ENCODE measurements at regions not wholly inside any gene's neighbourhood (a gene's known extent, or its start where the extent isn't known, plus 50 kb on each side); places are given as distances from the start of the nearest gene placed in this dataset.
"Not testable (repeated sequence)": the region's sequence is repeated elsewhere in the genome, so short reads cannot be mapped to it uniquely, and the experiment has no call there.

GRCh38 chrX:42090395-42090794, 167.0 kb upstream of the CASK start:
- peak; percentile 39 for DNase-seq

DNA sequence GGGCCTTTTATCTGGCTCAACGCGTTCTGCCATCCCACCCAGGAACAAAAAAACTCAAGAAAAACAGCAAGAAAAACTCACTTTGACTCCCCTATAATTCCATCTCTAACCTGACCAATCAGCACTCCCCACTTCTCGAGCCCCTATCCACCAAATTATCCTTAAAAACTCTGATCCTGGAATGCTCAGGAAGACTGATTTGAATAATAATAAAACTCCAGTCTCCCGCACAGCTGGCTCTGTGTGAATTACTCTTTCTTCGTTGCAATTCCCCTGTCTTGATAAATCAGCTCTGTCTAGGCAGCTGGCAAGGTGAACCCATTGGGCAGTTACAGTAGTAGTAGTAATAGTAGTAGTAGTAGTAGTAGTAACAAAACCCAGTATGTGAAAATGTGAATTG, 165.7 kb upstream of the CASK start:
- no peak for DNase-seq

DNA sequence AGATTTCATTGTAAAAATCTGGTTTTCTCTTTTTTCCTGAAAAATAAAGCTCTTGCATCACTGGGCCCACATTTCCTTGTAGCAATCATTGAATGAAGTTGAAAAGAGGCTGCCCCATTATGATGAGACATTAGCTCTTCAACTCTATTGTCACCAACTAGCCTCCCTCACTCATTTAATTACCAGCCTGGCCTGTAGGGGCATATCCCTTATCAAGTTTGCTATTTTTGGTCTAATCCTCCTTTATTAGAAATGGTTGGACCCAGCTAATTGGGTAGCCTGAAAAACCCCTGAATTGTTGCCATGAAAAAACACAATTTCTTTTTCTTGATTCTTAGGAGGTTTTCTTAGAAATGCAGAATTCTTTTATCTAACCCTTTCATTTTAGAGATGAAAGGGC, 164.6 kb upstream of the CASK start:
- no peak for DNase-seq

DNA sequence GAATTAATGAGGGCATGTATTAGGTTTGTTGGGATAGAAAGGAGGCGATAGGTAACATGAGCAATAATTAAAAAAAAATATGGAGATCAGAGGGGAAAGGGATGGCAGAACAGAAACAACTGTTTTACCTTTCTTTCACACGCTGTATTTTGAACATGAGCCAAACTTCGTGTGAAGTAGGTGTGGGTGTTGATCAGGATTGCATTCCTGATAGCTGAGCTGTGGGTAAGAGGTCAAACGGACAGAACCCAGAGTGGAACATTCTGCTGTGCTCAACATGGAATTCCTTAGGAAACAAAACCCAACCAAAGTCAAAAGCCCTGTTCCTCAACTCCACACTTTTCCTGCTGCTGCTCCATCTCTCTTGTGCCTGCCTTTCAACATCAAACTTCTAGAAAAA, 162.5 kb upstream of the CASK start:
- DNase-seq: no peak

GRCh38 chrX:42079968-42080367, 156.6 kb upstream of the CASK start:
- DNase-seq: no peak

DNA sequence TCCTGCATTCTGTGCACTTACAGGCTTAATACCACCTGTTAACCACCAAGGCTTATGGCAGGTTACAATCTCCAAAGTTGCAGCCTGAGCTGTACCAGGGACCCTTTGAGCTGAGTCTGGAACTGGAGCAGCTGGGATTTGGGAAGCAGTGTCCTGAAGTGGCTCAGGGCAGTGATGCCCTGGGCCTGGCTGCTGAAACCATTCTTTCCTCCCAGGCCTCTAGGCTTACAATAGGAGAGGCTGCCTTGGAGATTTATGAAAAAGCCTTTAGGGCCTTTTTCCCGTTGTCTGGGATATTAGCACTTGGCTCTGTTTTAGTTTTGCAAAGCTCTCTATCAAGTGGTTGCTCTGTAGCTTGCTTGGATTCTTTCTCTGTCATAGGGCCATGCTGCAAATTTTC, 154.3 kb upstream of the CASK start:
- no peak for DNase-seq

GRCh38 chrX:42075032-42075431, 151.7 kb upstream of the CASK start:
- no peak for DNase-seq

DNA sequence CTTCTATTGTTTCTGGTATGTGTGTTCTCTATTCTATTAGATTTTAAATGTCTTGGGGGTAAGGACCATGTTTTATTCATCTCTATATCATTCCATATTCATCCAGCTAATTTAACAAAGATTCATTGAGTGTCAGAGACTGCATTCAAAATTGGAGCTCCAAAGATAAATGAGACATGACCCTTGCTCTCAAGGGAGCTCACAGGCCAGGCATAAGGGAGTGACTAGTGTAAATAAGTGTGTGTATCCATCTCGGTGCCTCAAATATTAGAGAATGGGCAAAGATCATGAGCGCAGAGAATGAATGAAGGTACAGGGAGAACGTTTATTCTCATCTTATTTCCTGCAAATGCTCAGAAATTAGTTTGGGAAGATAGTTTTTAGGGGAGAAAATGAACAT, 150.1 kb upstream of the CASK start:
- no peak for DNase-seq

- no peak for DNase-seq
Observed at GRCh38 chrX:42070866-42071265, 147.5 kb upstream of the CASK start.

GRCh38 chrX:42054256-42054655, 130.9 kb upstream of the CASK start:
- DNase-seq: no peak

DNA sequence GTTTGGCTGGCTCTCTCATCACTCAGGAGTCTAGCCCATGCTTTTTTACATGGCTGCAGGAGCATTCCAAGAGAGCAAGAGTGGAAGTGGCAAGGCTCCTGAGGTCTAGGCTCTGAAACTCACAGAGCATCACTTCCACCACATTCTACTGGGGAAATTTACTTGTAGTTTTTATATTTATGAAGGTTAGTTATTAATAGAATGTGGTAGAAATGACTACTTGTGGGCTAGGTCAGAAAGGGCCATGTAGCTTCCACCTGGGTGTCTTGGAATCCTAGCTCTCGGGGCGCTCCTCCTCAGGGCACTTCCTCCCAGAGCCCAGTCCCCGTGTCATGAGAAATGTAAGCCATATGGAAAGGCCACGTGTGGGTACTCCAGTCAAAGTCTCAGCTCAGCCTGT, 127.0 kb upstream of the CASK start:
- no peak for DNase-seq

DNA sequence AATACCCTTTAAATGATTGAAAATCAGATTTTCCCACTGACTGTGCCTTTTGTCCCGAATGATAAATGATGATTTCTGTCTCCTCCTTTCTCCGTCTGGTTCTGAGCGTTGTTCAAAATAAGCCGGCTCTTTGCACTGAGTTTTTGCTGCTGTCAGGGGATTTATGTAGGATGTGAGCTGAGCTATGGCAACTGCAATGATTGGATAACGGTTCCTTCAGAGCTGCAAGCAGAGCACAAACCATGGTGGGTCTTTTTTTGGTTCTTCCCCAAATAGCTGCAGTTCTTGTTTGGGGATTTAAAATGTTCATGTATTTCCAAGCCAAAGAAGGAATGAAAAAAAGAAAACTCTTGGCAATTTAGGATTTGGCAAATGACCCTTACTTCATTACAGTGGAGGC, 124.5 kb upstream of the CASK start:
- DNase-seq: no peak

DNA sequence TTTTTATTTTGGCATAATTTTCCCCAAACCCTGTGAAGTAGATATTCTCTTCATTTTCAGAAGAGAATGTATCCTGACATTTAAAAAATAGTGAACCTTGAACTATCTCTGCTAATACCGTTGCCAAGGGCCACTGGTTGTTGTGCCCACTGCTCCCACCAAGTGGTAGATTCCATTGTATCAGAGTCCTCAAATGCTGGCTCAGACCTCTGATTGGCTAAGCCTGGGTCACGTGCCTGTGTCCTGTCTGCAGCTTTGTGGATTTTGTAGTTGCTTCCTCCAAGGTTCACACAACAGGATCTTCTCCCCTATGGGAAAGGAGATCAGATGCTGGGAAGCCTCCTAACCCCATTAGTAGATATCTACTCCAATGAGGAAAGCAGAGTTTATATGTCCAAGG, 104.8 kb upstream of the CASK start:
- DNase-seq: no peak

DNA sequence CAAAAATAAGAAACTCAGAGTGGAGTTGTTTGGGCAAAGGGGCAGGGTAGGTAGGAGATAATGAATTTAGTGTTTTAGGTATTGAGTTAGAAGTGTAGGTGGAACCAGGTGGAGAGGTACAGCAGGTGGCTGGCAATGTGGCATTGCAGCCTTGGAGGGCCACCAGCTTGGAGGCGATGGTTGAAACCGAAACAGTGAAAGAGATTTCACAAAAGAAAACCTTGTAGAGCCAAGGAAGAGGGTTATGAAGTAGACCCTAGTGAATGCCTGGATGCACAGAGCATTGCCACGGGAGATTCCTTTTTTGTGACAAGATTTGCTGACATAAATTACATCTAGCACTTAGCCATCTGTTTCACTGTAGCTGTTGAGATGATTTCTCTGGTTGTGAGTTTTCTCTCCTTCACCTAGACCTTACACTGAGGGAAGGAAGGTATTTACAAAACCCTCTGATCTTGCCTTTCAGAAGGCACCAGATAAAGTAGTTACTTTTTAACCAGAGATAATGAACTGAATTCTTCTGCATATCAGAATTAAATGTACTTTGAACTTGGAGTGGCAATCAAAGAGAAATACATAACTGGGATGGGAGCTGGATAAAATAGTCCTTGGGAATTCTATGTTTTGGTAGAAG, 104.1 kb upstream of the CASK start:
- no peak for DNase-seq

GRCh38 chrX:42025861-42026260, 102.5 kb upstream of the CASK start:
- DNase-seq: no peak

- no peak for DNase-seq
Observed at GRCh38 chrX:42023122-42023521, 99.8 kb upstream of the CASK start.

DNA sequence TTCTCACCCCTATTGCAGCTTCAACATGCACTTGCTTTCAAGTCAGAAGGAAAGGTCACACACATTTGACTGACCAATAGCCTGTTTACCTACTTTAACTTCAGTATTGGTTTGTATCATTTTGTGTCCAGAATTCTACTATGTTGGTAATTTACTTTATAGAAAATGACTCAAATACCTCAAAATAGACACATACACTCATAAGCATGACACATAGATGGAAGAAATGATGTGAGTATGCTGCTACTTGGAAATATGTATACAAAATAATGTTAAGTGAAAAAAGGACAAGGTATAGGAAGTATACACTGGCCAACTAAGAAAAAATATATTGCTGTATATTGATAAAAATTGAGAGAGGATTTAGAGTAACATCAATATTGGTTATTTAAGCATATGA, 98.8 kb upstream of the CASK start:
- DNase-seq: no peak

DNA sequence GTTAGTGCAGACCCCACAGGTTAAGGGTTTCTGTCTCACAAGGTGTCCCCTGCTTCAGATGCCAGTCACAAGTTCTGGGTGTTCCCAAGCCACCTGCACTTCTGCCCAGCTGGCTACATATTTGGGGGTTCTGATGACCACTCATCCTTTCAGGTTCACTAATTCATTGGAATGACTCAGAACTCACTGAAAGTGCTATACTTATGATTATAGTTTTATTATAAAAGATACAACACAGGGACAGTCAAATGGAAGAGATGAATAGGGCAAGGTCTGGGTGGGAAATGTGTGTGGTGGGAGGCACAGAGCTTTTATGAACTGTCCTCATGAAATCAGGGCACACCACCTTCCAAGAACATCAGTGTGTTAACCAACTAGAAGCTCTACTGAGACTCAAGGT, 97.7 kb upstream of the CASK start:
- no peak for DNase-seq

DNA sequence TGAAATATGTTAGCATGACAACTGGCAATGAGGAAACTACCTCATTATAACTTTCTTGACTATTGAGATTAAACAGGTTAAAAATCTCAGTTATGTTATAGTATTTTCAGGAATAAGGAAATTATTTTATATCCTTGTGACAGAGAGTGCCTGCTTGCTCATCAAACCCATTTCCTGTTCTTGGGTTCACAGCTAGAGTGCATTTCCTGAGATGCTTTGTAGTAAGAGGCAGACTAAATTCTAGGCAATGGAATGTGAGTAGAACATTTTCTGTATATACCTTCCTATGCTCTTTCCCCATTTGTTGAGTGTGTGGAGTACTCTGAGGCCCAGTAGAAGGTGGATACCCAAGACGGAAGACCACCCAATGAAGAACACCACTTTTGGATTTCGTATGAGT, 96.9 kb upstream of the CASK start:
- DNase-seq: no peak

GRCh38 chrX:42017971-42018370, 94.6 kb upstream of the CASK start:
- no peak for DNase-seq

GRCh38 chrX:42000836-42001235, 77.5 kb upstream of the CASK start:
- DNase-seq: no peak

- no peak for DNase-seq
Observed at GRCh38 chrX:41984628-41985027, 61.3 kb upstream of the CASK start.

DNA sequence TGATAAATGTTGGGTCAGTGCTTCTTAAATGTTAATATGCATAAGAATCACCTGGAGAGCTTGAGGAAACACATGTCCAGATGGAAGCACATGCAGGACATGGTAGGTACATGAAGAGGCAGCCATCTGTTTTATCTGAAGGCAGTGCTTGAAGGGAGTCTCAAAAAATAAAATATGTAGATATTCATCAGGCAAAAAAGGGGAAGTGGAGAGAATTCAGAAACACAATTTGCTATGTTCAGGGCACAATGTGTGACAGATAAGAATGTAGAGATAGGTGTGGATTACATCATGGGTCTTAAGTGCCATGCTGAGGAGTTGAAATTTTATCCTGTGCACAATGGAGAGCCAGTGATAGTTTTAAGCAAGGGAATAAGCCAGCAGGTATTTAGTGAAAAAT, 59.6 kb upstream of the CASK start:
- DNase-seq: no peak

- DNase-seq: no peak
Observed at GRCh38 chrX:41981481-41982013, 58.2 kb upstream of the CASK start.

DNA sequence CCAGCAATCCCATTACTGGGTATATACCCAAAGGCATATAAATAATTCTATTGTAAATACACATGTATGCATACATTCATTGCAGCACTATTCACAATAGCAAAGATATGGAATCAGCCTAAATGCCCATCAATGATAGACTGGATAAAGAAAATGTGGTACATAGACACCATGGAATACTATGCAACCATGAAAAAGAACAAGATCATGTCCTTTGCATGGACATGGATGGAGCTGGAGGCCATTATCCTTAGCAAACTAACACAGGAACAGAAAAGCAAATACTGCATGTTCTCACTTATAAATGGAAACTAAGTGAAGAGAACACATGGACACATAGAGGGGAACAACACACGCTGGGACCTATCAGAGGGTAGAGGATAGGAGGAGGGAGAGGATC, 51.3 kb upstream of the CASK start:
- not testable (repeated sequence) for DNase-seq

- DNase-seq: no peak
Observed at GRCh38 chrX:41973208-41973607, 49.9 kb upstream of the CASK start.
